ENCODE measurements at regions not wholly inside any gene's neighbourhood (a gene's known extent, or its start where the extent isn't known, plus 50 kb on each side); places are given as distances from the start of the nearest gene placed in this dataset.

DNA sequence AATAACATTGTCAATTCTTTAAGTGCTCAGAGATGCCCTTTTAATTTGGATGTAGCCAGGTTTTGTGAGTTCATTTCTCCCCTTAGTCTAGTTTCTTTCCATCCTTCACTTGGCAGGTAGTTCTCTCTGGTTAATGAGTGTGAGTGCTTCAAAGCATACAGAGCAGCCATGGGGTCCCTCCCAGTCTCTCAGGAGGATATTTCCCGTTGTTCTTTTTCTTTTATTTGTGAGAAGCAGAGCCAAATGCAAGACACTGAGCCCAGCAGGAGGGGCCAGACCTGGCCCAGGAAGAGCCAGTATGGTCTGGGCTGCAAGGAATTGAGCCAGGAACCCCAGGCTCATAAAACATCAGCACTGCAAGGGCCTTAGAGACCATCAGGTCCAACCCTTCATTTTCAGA, 52.4 kb downstream of the PLCE1 start:
- TF ChIP-seq CBFB (CRISPR knock-in tag; IDR thresholded peaks at IDR 0.05; ENCODE audit: low read depth) (no peak), CTCF (IDR thresholded peaks at IDR 0.05) (no peak), ESRRA (CRISPR knock-in tag; IDR thresholded peaks at IDR 0.05; ENCODE audit: borderline replicate concordance) (no peak), CDX4 (CRISPR knock-in tag; IDR thresholded peaks at IDR 0.05; ENCODE audit: borderline replicate concordance) (no peak), EMX1 (CRISPR knock-in tag; IDR thresholded peaks at IDR 0.05) (no peak), E2F4 (CRISPR knock-in tag; IDR thresholded peaks at IDR 0.05; ENCODE audit: borderline replicate concordance, low read depth) (no peak), FOXP1 (CRISPR knock-in tag; IDR thresholded peaks at IDR 0.05; ENCODE audit: borderline replicate concordance) (no peak), ZNF263 (CRISPR knock-in tag; IDR thresholded peaks at IDR 0.05; ENCODE audit: low read depth) (no peak), ZBTB21 (CRISPR knock-in tag; IDR thresholded peaks at IDR 0.05; ENCODE audit: borderline replicate concordance) (no peak)
- TF ChIP-seq, protein P1, sequence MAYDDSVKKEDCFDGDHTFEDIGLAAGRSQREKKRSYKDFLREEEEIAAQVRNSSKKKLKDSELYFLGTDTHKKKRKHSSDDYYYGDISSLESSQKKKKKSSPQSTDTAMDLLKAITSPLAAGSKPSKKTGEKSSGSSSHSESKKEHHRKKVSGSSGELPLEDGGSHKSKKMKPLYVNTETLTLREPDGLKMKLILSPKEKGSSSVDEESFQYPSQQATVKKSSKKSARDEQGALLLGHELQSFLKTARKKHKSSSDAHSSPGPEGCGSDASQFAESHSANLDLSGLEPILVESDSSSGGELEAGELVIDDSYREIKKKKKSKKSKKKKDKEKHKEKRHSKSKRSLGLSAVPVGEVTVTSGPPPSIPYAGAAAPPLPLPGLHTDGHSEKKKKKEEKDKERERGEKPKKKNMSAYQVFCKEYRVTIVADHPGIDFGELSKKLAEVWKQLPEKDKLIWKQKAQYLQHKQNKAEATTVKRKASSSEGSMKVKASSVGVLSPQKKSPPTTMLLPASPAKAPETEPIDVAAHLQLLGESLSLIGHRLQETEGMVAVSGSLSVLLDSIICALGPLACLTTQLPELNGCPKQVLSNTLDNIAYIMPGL (CRISPR knock-in tag; IDR thresholded peaks at IDR 0.05): no peak
- TF ChIP-seq, protein P2, sequence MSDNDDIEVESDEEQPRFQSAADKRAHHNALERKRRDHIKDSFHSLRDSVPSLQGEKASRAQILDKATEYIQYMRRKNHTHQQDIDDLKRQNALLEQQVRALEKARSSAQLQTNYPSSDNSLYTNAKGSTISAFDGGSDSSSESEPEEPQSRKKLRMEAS (CRISPR knock-in tag; IDR thresholded peaks at IDR 0.05): no peak
- TF ChIP-seq, protein P3, sequence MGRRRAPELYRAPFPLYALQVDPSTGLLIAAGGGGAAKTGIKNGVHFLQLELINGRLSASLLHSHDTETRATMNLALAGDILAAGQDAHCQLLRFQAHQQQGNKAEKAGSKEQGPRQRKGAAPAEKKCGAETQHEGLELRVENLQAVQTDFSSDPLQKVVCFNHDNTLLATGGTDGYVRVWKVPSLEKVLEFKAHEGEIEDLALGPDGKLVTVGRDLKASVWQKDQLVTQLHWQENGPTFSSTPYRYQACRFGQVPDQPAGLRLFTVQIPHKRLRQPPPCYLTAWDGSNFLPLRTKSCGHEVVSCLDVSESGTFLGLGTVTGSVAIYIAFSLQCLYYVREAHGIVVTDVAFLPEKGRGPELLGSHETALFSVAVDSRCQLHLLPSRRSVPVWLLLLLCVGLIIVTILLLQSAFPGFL (CRISPR knock-in tag; IDR thresholded peaks at IDR 0.05; ENCODE audit: borderline replicate concordance): no peak
- TF ChIP-seq, protein P4, sequence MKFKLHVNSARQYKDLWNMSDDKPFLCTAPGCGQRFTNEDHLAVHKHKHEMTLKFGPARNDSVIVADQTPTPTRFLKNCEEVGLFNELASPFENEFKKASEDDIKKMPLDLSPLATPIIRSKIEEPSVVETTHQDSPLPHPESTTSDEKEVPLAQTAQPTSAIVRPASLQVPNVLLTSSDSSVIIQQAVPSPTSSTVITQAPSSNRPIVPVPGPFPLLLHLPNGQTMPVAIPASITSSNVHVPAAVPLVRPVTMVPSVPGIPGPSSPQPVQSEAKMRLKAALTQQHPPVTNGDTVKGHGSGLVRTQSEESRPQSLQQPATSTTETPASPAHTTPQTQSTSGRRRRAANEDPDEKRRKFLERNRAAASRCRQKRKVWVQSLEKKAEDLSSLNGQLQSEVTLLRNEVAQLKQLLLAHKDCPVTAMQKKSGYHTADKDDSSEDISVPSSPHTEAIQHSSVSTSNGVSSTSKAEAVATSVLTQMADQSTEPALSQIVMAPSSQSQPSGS (CRISPR knock-in tag; IDR thresholded peaks at IDR 0.05; ENCODE audit: borderline replicate concordance, low read depth): no peak

All from WTC11 (cell line).